Body of pancreas (tissue), 4 donors: ENCODE measurements at regions not wholly inside any gene's neighbourhood (a gene's known extent, or its start where the extent isn't known, plus 50 kb on each side); places are given as distances from the start of the nearest gene placed in this dataset.

Experiments used
- ATAC-seq: fragments of 150-250 bp; one replicate; pipeline ENCODE4 v1.9.1; 2016
- DNase-seq, 4 donors: peaks; one replicate each; pipeline ENCODE4 v3.0.0-alpha.2; 2019
- H3K27ac ChIP-seq, 4 donors: fragments of 200-600 bp; sonication (generic); 1 replicate in 3 of 4; 2 replicates in 1 of 4; pipeline versions ENCODE4 v1.5.1 to v1.6.1; 2016 to 2019; ENCODE audit warnings: mild to moderate bottlenecking in 1 of 4, mixed read lengths in 1 of 4, moderate library complexity in 1 of 4
- H3K27me3 ChIP-seq, 2 donors: fragments of 200-600 bp; sonication (generic); one replicate each; pipeline ENCODE4 v1.6.0; 2016; ENCODE audit warnings: mild to moderate bottlenecking in 1 of 2
- H3K36me3 ChIP-seq, 2 donors: fragments of 200-600 bp; sonication (generic); replicated peaks in 1 of 2; 2 replicates each; pipeline ENCODE4 v1.5.1; 2016; ENCODE audit warnings: low read depth in 2 of 2; ENCODE audit not compliant: insufficient read depth in 1 of 2
- H3K4me1 ChIP-seq: fragments of 200-600 bp; sonication (generic); one replicate; pipeline ENCODE4 v1.6.0; 2016
- H3K4me3 ChIP-seq, 2 donors: fragments of 200-600 bp; sonication (generic); 1 replicate in 1 of 2; 2 replicates in 1 of 2; pipeline ENCODE4 v1.5.1; 2016 to 2019
- H3K9me3 ChIP-seq, 3 donors: fragments of 200-600 bp; sonication (generic); 1 replicate in 2 of 3; 2 replicates in 1 of 3; pipeline ENCODE4 v1.5.1; 2016
- CTCF ChIP-seq, 7 experiments: fragments of 450-650 bp in 4 of 7; fragments of 200-600 bp in 3 of 7; sonication (generic) in 3 of 7; IDR thresholded peaks; one replicate each; pipeline ENCODE4 v1.5.1; 2016 to 2019; ENCODE audit warnings: antibody characterized with exemption in 7 of 7
- POLR2A ChIP-seq, 3 donors: fragments of 450-650 bp; IDR thresholded peaks; one replicate each; pipeline ENCODE4 v1.6.1; 2016; ENCODE audit warnings: antibody characterized with exemption in 3 of 3, mild to moderate bottlenecking in 2 of 3
- WGBS, 2 donors: methylation state at CpG; one replicate each; pipeline ENCODE4 v1.1.5; 2017; 5-methylcytosine and 5-hydroxymethylcytosine counted together
- intact Hi-C: fragments of 100-400 bp; cut with DNase I; formaldehyde crosslinking; loops from one replicate; pipeline ENCODE4 v1.15.1; 2023

GRCh38 chr10:10892290-10892875 lies 125.3 kb upstream of the CELF2 start:
- Histone ChIP-seq H3K27ac (no peak overlapping the region), H3K4me3 (no peak overlapping the region), H3K4me1 (no peaks in the 10 kb centered on the region), H3K36me3 (no peaks in the 10 kb centered on the region), H3K27me3 (peaks cover 0 to 3% of the 10 kb centered on the region in 2 donors), H3K9me3 (no peaks in the 10 kb centered on the region)
- DNase-seq (no peak), ATAC-seq (no peak)
- WGBS, 2 donors, result 45 to 56% methylated on average over 3 of the region's 3 CpGs
- intact Hi-C loops, result no loop called here
- no peak for TF ChIP-seq CTCF (IDR thresholded peaks at IDR 0.05)
- TF ChIP-seq POLR2A (IDR thresholded peaks at IDR 0.05), result no peak

DNA sequence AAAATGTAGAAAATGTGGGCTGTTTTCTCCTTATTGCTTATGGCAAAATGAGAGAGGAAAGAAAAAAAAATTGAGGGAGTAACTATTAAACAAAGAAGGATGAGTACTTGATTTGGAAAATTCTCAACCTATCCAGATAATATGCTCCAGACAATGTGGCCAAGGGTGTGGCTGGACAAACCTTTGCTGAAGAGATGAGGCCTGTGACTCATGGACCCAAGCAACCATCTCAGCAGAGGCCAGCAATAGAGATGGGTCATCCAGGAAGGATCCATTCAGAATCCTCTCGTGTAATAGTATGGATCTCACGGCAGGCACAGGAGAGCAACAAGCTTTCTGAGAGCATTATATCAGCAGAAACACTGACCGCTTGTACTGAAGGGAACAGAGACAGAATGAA lies 120.3 kb upstream of the CELF2 start:
- no peak for ATAC-seq

GRCh38 chr10:10901906-10902305 lies 115.8 kb upstream of the CELF2 start:
- Histone ChIP-seq H3K9me3 (no peaks in the 10 kb centered on the region), H3K4me3 (no peak overlapping the region), H3K27ac (no peak overlapping the region), H3K4me1 (no peaks in the 10 kb centered on the region), H3K27me3 (no peaks in the 10 kb centered on the region), H3K36me3 (no peaks in the 10 kb centered on the region)
- WGBS, 2 donors, result 62 to 78% methylated on average over 3 of the region's 3 CpGs
- ATAC-seq (no peak), DNase-seq (no peak)
- intact Hi-C loops, result no loop called here
- TF ChIP-seq CTCF (IDR thresholded peaks at IDR 0.05) (no peak), POLR2A (IDR thresholded peaks at IDR 0.05) (no peak)

More for the DNA sequence above, 120.3 kb upstream of the CELF2 start:
- no peaks in the 10 kb centered on the region for H3K9me3 ChIP-seq
- no peaks in the 10 kb centered on the region for H3K27me3 ChIP-seq
- WGBS, 2 donors, result 68 to 83% methylated on average over 3 of the region's 3 CpGs
- no peak for DNase-seq
- no peaks in the 10 kb centered on the region for H3K4me1 ChIP-seq
- intact Hi-C loops, result no loop called here
- TF ChIP-seq CTCF (IDR thresholded peaks at IDR 0.05), result no peak
- no peaks in the 10 kb centered on the region for H3K36me3 ChIP-seq
- no peak overlapping the region for H3K27ac ChIP-seq
- no peak overlapping the region for H3K4me3 ChIP-seq

- WGBS, 2 donors, result 53 to 64% methylated on average over 2 of the region's 2 CpGs
- intact Hi-C loops, result no loop called here
Observed at GRCh38 chr10:10902951-10903350, 114.7 kb upstream of the CELF2 start.

More at GRCh38 chr10:10902951-10903350, 114.7 kb upstream of the CELF2 start:
- no peak overlapping the region for H3K4me3 ChIP-seq
- no peaks in the 10 kb centered on the region for H3K36me3 ChIP-seq
- no peaks in the 10 kb centered on the region for H3K4me1 ChIP-seq
- no peaks in the 10 kb centered on the region for H3K9me3 ChIP-seq
- TF ChIP-seq POLR2A (IDR thresholded peaks at IDR 0.05) (no peak), CTCF (IDR thresholded peaks at IDR 0.05) (no peak)
- H3K27me3 ChIP-seq, result no peaks in the 10 kb centered on the region
- H3K27ac ChIP-seq, result no peak overlapping the region
- DNase-seq, result no peak
- no peak for ATAC-seq
